K562 (cell line): ENCODE measurements at regions not wholly inside any gene's neighbourhood (a gene's known extent, or its start where the extent isn't known, plus 50 kb on each side); places are given as distances from the start of the nearest gene placed in this dataset.

Source experiments
- ARID4B ChIP-seq: sonication (generic); formaldehyde crosslinking; IDR thresholded peaks from 2 replicates; pipeline ENCODE4 v1.8.0; 2022; ENCODE audit warnings: mild to moderate bottlenecking, missing genetic modification reagents
- CBFA2T2 ChIP-seq: fragments of 450-650 bp; conservative IDR thresholded peaks from 2 replicates; pipeline ENCODE4 v1.6.1; 2017; ENCODE audit warnings: mild to moderate bottlenecking
- EP400 ChIP-seq: fragments of 450-650 bp; IDR thresholded peaks from 2 replicates; pipeline ENCODE4 v1.6.1; 2017; ENCODE audit warnings: antibody characterized with exemption, mild to moderate bottlenecking, moderate library complexity
- ESRRA ChIP-seq: fragments of 450-650 bp; IDR thresholded peaks from 2 replicates; pipeline ENCODE4 v1.6.1; 2014; ENCODE audit warnings: low read depth, mild to moderate bottlenecking, moderate library complexity, borderline replicate concordance
- ETV5 ChIP-seq: sonication (generic); formaldehyde crosslinking; IDR thresholded peaks from 2 replicates; pipeline ENCODE4 v1.4.0; 2020; ENCODE audit warnings: low read depth, mild to moderate bottlenecking, missing genetic modification reagents
- HCFC1 ChIP-seq: IDR thresholded peaks from 2 replicates; pipeline ENCODE4 v1.6.1; 2012; ENCODE audit warnings: low read depth, low read length, improper control_type of control experiment
- HDAC6 ChIP-seq: IDR thresholded peaks from 2 replicates; pipeline ENCODE4 v1.6.1; 2012; ENCODE audit warnings: low read depth, mild to moderate bottlenecking, control low read depth, inconsistent platforms, low read length, moderate library complexity
- MAFG ChIP-seq: fragments of 450-650 bp; conservative IDR thresholded peaks from 2 replicates; pipeline ENCODE4 v1.6.1; 2016; ENCODE audit warnings: missing genetic modification characterization, missing compliant biosample characterization
- MAFK ChIP-seq: IDR thresholded peaks from 2 replicates; pipeline ENCODE4 v1.6.1; 2011; ENCODE audit warnings: low read length, improper control_type of control experiment
- MEF2A ChIP-seq: IDR thresholded peaks from 2 replicates; pipeline ENCODE4 v1.6.1; 2011; ENCODE audit warnings: low read depth, mild to moderate bottlenecking, low read length, moderate library complexity; ENCODE audit not compliant: control insufficient read depth
- MIER1 ChIP-seq: fragments of 450-650 bp; IDR thresholded peaks from 2 replicates; pipeline ENCODE4 v1.6.1; 2016; ENCODE audit warnings: antibody characterized with exemption, mild to moderate bottlenecking, low read depth
- NBN ChIP-seq: fragments of 450-650 bp; IDR thresholded peaks from 2 replicates; pipeline ENCODE4 v1.6.1; 2016; ENCODE audit warnings: low read depth, mild to moderate bottlenecking
- NCOA4 ChIP-seq: fragments of 450-650 bp; IDR thresholded peaks from 2 replicates; pipeline ENCODE4 v1.6.1; 2018; ENCODE audit warnings: mild to moderate bottlenecking; ENCODE audit not compliant: partially characterized antibody
- PTTG1 ChIP-seq: fragments of 450-650 bp; IDR thresholded peaks from 2 replicates; pipeline ENCODE4 v1.6.1; 2016; ENCODE audit warnings: low read depth, mild to moderate bottlenecking, missing genetic modification characterization, missing compliant biosample characterization
- PYGO2 ChIP-seq: fragments of 450-650 bp; IDR thresholded peaks from 2 replicates; pipeline ENCODE4 v1.6.1; 2016; ENCODE audit warnings: mild to moderate bottlenecking, missing genetic modification characterization, moderate library complexity, missing compliant biosample characterization
- U2AF2 ChIP-seq: fragments of 200-400 bp; formaldehyde crosslinking; optimal IDR thresholded peaks from 2 replicates; pipeline ENCODE3; 2017; ENCODE audit warnings: low read depth, mild to moderate bottlenecking, low read length
- VEZF1 ChIP-seq: fragments of 200-800 bp; sonication (Bioruptor generic); IDR thresholded peaks from 2 replicates; pipeline ENCODE4 v1.6.1; 2017; ENCODE audit warnings: missing genetic modification characterization, missing compliant biosample characterization
- ZBTB7A ChIP-seq: IDR thresholded peaks from 2 replicates; pipeline ENCODE4 v1.6.1; 2011; ENCODE audit warnings: low read depth, mild to moderate bottlenecking, low read length, moderate library complexity, borderline replicate concordance; ENCODE audit not compliant: control insufficient read depth
- ZNF124 ChIP-seq: sonication (generic); formaldehyde crosslinking; IDR thresholded peaks from 2 replicates; pipeline ENCODE4 v1.8.1; 2022; ENCODE audit warnings: missing genetic modification reagents
- ZNF146 ChIP-seq: IDR thresholded peaks from one replicate; pipeline ENCODE4 v1.6.1; 2018; ENCODE audit warnings: missing compliant biosample characterization; ENCODE audit not compliant: unreplicated experiment
- ZNF165 ChIP-seq: fragments of 250-450 bp; sonication (Bioruptor Pico); IDR thresholded peaks from 2 replicates; pipeline ENCODE4 v1.4.0; 2020; ENCODE audit warnings: borderline replicate concordance
- ZNF224 ChIP-seq: sonication (generic); formaldehyde crosslinking; IDR thresholded peaks from 2 replicates; pipeline ENCODE4 v1.8.0; 2022; ENCODE audit warnings: mild to moderate bottlenecking, missing genetic modification reagents

DNA sequence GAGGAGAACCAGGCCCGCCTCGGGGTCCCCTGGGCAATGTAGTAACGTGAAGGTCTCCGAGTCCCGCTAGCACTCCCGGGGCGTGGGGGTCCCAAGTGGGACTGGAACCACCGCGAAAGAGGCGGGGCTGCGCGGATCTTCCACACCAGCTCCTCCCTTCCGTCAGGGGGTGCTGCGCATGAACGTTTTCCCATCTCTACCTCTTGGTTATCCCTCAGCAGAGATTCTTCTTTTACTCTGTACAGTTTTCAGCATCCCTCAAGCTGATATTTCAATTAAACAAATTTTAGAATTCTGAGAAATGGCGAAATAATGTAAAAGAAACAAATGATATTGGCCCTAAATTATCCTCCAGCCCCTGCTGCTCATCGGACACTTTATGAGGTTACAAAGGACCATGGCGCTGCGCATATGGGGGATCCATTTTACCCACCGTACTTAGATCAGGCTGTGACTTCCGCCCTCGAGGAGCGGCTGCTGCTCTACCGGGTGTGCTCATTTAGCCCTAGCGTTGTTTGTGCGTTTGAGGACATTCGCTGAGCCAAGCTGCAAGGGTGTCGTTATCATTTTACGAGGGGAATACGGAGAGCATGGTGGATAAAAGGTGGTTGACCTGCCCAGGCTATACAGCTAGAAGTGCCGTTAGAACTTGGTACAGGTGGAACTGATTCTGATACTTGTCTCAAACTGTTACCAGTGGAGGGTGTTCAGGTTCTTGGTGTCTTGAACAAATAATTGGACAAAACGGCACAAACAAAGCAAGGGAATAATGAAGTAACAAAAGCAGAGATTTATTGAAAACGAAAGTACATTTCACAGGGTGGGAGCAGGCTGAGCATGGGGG is 75.2 kb upstream of the CHD6 start (continued):
- TF ChIP-seq VEZF1 (CRISPR knock-in tag): peak; percentile 75
- TF ChIP-seq MAFK: peak; percentile 20; the same call in 1 of the 2 replicates
- no peak for TF ChIP-seq NCOA4
- TF ChIP-seq ESRRA: no peak
- TF ChIP-seq CBFA2T2: no peak
- peak; percentile 82; the same call in 1 of the 2 replicates for TF ChIP-seq ZBTB7A
- TF ChIP-seq ARID4B (CRISPR knock-in tag): peak; percentile 54; the same call in 1 of the 2 replicates
- no peak for TF ChIP-seq ZNF146 (CRISPR knock-in tag)
- TF ChIP-seq EP400: peak; percentile 54
- no peak for TF ChIP-seq ZNF124 (CRISPR knock-in tag)
- no peak for TF ChIP-seq PTTG1
- TF ChIP-seq PYGO2 (tag): no peak
- TF ChIP-seq ZNF165: no peak
- no peak for TF ChIP-seq MIER1
- 0 out of 2 replicates have a peak, but pooled peaks have one; percentile 12 for TF ChIP-seq ETV5
- TF ChIP-seq HDAC6: no peak
- TF ChIP-seq ZNF224 (CRISPR knock-in tag): no peak
- no peak for TF ChIP-seq MAFG (tag)
- peak; percentile 96 for TF ChIP-seq HCFC1
- peak; percentile 56; the same call in 1 of the 2 replicates for TF ChIP-seq NBN
- no peak for TF ChIP-seq MEF2A
- TF ChIP-seq U2AF2: no peak
